ENCODE measurements at regions not wholly inside any gene's neighbourhood (a gene's known extent, or its start where the extent isn't known, plus 50 kb on each side); places are given as distances from the start of the nearest gene placed in this dataset.

DNA sequence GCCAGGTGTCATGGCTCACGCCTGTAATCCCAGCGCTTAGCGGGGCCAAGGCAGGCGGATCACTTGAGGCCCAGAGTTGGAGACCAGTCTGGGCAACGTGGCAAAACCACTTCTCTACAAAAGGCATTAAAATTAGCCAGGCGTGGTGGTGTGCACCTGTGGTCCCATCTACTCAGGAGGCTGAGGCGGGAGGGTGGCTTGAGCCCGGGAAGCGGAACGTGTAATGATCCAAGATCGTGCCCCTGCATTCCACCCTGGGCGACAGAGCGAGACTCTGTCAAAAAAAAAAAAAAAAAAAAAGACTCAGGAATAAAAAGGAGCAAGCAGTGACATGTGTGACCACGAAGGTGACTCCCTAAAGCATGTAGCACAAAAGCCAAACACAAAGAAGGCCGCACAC is 50.1 kb upstream of the SALL3 start:
- no peak overlapping the region for H3K4me2 ChIP-seq (ENCODE audit: insufficient read depth, low read length)
- no peak overlapping the region for H3K4me3 ChIP-seq (ENCODE audit: low read depth in 1 of 2, low read length in 2 of 2)
- no peak overlapping the region for H2AFZ ChIP-seq (ENCODE audit: low read depth, low read length)
- no peaks in the 10 kb centered on the region for H3K36me3 ChIP-seq (ENCODE audit: insufficient read depth, low read length)
- no peak for DNase-seq
- H3K27me3 ChIP-seq (ENCODE audit: insufficient read depth, low read length, poor library complexity) = no peaks in the 10 kb centered on the region
- H3K79me2 ChIP-seq (ENCODE audit: insufficient read depth, low read length) = no peaks in the 10 kb centered on the region
- H3K4me1 ChIP-seq (ENCODE audit: insufficient read depth, low read length) = no peaks in the 10 kb centered on the region
- no peak overlapping the region for H3K9ac ChIP-seq (ENCODE audit: low read depth, low read length)
- no peaks in the 10 kb centered on the region for H4K20me1 ChIP-seq (ENCODE audit: insufficient read depth, low read length)
- H3K9me3 ChIP-seq (ENCODE audit: insufficient read depth, low read length, severe bottlenecking) = no peaks in the 10 kb centered on the region
- no peak for TF ChIP-seq EZH2 (IDR thresholded peaks at IDR 0.05; ENCODE audit: borderline replicate concordance, low read depth, low read length, severe bottlenecking)
- H3K27ac ChIP-seq (ENCODE audit: low read length) = no peak overlapping the region
- no peak for ATAC-seq (ENCODE audit: insufficient read depth, low read depth)

All from DND-41 (cell line).